Esophagus muscularis mucosa (tissue), 3 donors: ENCODE measurements at regions not wholly inside any gene's neighbourhood (a gene's known extent, or its start where the extent isn't known, plus 50 kb on each side); places are given as distances from the start of the nearest gene placed in this dataset.

Experiments
- EP300 ChIP-seq: sonication (generic); formaldehyde crosslinking; IDR thresholded peaks from one replicate; pipeline ENCODE4 v1.6.1; 2017; ENCODE audit warnings: antibody characterized with exemption
- TF ChIP-seq, protein P1 (sequence below), 3 experiments: fragments of 200-600 bp in 2 of 3; fragments of 450-650 bp in 1 of 3; sonication (generic) in 2 of 3; IDR thresholded peaks; one replicate each; pipeline ENCODE4 v1.5.1; 2017 to 2019; ENCODE audit warnings: antibody characterized with exemption in 3 of 3, mild to moderate bottlenecking in 2 of 3, moderate library complexity in 1 of 3

DNA sequence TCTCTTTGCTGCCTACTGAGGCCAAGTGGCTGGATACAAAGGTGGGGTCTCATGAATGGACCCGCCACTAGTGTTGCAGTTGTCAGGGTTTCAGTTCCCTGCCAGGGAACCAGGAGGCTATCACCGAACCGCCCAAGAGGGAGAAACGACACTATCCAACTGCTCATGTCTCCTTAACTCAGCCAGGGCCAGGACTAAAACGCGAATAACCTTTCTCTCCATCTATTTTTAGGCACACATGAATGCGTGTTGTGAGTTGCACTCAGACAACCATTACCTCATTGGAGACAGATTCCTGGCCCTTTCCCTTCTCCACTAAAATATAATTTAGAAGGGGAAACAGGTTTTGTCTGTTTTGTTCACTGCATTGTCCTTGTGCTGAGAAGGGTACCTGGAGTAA lies 559.5 kb downstream of the SOCS6 start:
- TF ChIP-seq, protein P1, sequence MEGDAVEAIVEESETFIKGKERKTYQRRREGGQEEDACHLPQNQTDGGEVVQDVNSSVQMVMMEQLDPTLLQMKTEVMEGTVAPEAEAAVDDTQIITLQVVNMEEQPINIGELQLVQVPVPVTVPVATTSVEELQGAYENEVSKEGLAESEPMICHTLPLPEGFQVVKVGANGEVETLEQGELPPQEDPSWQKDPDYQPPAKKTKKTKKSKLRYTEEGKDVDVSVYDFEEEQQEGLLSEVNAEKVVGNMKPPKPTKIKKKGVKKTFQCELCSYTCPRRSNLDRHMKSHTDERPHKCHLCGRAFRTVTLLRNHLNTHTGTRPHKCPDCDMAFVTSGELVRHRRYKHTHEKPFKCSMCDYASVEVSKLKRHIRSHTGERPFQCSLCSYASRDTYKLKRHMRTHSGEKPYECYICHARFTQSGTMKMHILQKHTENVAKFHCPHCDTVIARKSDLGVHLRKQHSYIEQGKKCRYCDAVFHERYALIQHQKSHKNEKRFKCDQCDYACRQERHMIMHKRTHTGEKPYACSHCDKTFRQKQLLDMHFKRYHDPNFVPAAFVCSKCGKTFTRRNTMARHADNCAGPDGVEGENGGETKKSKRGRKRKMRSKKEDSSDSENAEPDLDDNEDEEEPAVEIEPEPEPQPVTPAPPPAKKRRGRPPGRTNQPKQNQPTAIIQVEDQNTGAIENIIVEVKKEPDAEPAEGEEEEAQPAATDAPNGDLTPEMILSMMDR (IDR thresholded peaks at IDR 0.05) = no peak
- no peak for TF ChIP-seq EP300
